ENCODE measurements at regions not wholly inside any gene's neighbourhood (a gene's known extent, or its start where the extent isn't known, plus 50 kb on each side); places are given as distances from the start of the nearest gene placed in this dataset.
A peak's percentile ranks its signal among the peaks of the same experiment; 100 is the strongest.
"Not testable (repeated sequence)": the region's sequence is repeated elsewhere in the genome, so short reads cannot be mapped to it uniquely, and the experiment has no call there.

DNA sequence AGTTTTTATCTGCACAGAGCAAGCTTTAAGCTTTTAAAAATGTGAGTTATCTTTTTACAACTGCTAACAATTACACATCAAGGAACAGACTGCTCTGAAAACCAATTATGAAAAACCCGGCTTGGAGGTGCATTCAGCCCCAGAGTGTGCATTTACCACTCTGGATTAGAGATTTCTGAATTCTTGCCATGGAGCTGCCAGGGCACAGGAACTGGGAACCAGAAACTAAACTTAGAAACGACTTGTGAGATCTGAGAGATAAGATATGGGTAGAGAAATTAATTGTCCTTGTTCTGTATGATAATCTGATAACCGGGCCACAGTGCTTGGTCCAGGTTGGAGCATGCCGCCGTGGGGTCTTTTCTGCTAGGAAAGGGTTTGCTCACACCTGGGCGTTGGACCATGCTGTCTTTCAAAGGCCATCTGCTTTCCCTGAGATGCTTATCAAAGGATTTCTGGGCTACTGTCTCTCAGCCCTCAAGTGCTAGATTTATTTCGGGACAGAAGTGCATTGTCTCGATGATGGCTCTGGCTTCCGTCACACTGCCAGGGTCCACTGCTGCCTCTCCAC, 210.0 kb downstream of the MAF start:
- intact Hi-C loops (cut with DNase I), result no loop called here
- peak; percentile 54 for DNase-seq (ENCODE audit: low spot score)

DNA sequence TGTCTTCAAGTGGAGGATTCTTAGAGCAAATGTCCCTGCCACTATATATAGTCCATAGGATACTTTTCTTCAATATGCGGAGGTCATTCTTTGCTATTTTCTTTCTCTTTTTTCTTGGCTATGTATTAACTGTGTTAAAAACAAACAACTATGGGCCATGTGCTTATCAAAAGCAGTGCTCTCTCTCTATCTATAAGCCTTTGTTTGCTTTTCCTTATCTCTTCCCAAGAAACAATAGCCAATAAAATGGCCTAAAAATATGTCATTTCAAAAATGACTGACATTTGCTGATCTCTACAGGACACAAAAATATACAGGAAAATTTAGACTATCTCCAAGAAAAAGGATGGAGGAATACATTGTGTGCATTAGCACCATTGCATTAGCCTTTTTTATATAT, 212.1 kb downstream of the MAF start:
- DNase-seq (ENCODE audit: low spot score), result no peak
- intact Hi-C loops (cut with DNase I), result no loop called here

DNA sequence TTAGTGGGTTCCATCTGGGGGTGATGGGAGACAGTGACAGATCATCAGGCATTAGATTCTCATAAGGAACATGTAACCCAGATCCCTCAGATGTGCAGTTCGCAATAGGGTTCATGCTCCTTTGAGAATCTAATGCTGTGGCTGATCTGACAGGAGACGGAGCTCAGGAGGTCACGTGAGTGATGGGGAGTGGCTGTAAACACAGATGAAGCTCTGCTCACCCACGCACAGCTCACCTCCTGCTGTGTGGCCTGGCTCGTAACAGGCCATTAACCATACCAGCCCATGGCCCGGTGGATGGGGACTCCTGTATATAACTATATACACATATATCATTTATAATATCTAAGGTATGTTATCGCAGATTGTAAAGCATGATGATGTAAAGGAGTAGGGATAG, 214.2 kb downstream of the MAF start:
- intact Hi-C loops (cut with DNase I), result no loop called here
- DNase-seq (ENCODE audit: low spot score), result no peak

DNA sequence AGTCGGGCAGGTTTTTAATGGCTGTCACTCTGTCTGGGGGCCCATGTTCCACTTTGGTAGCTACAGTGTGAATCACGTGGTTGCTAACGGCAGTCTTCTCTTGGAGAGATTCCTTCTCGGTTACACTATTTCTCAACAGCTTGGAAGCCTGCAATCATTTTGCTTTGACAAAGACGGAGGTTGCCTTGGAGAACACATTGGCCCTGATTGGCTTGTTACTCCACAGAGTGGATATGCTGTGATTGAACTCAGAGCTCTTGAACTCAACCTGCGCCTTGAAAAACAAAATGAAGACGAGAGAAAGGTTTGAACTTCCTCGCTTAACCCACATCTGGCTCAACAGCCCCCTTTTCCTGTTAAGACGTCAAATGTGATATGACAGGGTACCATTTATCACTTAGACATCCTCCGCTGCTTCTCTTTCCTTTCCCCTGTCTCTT, 218.9 kb downstream of the MAF start:
- no peak for DNase-seq (ENCODE audit: low spot score)
- intact Hi-C loops (cut with DNase I), result no loop called here

DNA sequence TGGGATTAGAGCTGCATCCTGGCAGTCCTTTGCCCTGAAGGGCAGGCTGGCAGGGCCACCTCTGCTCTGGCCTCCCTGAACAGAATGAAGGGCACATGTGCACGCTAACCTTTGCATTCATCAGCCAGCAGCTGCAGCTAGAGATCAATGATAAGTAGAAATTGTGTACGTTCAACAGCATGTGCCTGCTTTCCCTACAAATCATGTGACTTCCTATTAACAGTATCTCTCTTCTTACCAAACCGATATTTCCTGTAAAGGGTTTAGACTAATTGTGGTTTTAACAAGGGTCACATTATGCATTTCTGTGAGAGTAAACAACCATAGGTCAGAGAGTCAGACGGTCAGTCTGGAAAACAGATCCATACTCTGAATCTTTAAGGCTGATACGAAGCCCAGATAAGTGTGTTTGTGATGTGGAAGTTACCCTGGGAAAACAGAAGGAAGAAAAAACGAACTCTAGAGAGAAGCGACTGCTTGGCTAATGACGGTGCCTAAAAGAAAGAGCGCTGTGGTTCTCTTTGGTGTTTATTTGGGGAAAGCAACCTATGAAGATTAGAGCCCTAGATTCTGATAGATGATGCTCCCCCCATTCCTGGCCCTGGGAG, 219.4 kb downstream of the MAF start:
- DNase-seq (ENCODE audit: low spot score), result no peak
- intact Hi-C loops (cut with DNase I), result no loop called here

DNA sequence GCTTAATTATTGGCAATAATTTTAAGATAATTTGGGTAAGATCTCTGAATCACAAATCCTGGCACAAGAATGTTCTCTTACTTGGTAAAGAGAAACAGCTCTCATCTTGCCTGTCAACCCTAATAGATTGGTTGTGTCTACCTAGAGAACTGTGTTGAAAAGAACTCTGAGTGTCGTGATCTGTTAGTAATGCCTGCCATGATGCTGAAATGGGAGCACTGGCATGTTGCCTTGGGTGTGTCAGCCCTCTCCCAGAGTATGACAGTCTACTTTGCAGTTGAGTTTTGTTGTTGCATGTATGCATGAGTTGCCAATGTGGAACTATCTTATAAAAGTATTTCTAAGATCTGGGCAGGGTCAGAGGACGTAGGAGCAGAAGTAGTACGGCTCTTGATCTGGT, 221.4 kb downstream of the MAF start:
- no peak for DNase-seq (ENCODE audit: low spot score)
- intact Hi-C loops (cut with DNase I), result no loop called here

DNA sequence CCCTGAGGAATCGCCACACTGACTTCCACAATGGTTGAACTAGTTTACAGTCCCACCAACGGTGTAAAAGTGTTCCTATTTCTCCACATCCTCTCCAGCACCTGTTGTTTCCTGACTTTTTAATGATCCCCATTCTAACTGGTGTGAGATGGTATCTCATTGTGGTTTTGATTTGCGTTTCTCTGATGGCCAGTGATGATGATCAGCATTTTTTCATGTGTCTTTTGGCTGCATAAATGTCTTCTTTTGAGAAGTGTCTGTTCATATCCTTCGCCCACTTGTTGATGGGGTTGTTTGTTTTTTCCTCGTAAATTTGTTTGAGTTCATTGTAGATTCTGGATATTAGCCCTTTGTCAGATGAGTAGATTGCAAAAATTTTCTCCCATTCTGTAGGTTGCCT, 223.5 kb downstream of the MAF start:
- intact Hi-C loops (cut with DNase I); DNase-seq (ENCODE audit: low spot score): not testable (repeated sequence)

DNA sequence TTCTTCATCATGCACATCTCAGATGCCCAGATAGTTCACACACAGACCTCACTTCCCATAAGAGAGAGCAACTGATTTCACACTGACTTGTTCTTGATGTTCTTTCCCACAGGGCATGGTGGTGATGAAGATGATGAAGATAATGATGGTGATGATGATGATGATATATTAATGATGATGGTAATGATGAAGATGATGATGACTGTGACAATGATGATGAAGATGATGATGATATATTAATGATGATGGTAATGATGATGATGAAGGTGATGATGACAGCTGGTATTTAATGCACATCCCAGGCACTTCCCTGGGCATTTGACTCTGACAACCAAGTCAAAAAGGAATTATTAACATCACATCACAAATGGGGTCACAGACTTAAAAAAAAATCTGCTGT, 225.2 kb downstream of the MAF start:
- intact Hi-C loops (cut with DNase I), result no loop called here
- DNase-seq (ENCODE audit: low spot score), result no peak

DNA sequence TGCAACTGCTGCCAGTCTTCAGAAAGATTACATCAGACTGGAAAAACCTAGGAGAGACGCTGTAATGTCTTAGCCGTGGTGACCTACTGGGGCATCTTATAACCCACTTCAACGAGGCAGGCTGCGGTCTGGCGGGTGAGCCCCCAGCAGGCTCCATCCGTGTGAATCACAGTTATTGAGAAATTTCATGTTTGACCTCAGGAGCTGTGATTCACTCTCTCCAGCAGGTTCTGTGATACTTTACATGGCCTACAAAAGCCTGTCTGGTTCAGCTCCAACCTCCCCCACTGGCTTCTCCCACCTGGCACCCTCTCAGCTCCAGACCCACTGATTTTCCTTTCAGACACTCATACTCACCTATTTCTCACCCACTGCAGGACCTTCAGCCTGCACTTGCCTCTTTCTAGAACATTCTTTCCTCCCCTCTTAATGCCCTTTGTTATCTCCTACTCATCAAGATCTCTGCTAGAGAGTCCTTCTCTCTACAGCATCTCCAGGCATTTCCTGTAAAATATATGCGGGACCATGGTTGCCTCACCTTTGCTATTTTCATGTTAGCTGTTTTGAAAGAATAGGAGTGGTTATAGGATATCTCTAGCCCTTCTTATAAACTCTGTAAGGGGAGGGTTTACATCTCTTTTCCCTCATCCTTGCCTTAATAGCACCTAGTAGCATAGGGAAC, 227.9 kb downstream of the MAF start:
- intact Hi-C loops (cut with DNase I), result no loop called here
- no peak for DNase-seq (ENCODE audit: low spot score)

DNA sequence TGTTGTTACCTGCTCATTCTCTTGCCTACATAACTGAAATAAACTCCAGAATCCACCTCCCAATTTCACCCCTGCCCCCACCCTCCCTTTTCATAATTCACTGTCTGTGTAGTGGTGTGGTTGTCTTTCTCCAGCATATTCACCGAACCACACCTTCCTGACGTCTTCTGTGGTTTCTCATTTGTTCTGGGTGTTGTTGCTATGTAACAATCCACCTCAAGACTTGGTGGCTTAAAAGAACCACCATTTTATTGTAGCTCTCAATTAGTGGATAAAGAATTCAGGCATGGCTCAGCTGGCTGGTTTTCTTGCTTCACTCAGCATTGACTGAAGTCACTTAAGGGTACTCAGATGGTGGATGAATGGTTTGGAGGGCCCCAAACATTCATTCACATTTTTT, 229.8 kb downstream of the MAF start:
- DNase-seq (ENCODE audit: low spot score), result no peak
- intact Hi-C loops (cut with DNase I), result no loop called here

DNA sequence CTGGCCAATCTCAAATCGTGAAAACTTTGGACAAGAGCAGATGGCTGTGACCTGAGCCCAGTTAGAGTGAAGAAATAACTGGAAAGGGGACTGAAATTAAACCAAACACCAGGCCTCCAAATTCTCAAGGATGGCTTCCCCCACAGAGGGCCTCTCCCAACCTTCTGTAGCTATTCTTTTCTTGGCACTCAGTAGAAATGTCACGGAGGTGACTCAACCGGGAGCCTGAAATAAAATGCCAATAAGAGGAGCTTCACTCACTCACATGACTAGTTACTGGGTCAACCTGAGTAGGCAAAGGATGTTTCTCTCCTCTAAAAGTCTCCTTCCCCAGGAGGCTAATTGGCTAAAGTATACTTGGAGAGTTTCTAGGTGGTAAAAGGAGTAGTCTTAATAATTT, 230.7 kb downstream of the MAF start:
- intact Hi-C loops (cut with DNase I), result no loop called here
- DNase-seq (ENCODE audit: low spot score), result no peak

DNA sequence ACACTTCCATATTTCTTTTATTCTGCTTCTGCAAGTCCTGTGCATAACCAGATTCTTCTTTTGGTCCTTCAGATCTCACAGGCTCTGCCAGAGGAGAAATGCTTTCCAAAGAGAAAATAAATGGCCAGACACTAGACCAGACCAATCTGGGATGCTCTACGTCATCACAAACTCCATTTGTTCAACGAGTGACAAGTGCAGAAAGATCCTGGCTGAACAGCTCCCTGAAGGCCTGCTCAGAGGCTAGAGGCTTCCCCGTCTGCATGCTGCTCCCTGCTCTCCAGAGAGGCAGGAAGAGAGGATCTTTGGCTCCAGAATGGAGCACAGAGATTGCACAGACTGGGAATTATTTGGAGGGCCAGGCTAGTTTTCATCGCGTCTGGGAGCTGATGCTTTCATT, 232.7 kb downstream of the MAF start:
- intact Hi-C loops (cut with DNase I), result no loop called here
- DNase-seq (ENCODE audit: low spot score), result no peak

DNA sequence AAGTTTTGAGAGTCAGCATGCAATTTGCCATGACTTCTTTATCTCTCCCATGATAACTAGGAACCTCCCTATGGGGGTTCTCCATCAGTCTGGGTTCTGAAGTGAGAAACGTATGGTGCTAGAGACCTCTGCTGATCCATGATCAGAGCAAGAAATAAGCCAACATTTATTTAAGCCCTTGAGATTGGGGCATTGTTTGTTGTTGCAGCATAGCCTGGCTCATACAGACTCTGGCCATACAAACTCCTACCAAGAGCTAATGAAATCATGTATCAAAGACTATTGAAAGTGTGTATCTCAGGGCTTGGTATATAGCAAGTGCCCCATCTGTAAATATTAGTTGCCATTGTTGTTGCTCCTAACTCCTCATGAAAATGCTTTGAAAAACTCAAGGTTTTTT, 233.9 kb downstream of the MAF start:
- DNase-seq (ENCODE audit: low spot score), result no peak
- intact Hi-C loops (cut with DNase I), result no loop called here

DNA sequence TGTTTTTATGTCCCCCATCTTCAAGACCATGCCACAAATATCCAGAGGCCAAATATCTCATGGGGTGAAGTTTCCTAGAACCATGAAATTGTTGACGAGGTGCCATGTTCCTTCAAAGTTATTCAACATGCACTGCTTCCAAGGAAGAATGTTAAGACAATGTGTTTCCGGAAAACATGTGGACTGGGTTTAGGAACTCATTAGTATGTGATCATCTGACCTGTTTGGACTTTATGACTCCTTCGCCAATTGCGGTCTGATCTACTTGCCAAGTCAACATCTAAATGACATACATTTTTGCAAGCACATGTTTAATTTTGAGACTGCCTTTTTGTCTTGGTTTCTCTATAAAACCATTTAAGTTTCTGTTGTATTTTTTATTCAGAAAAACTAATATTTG, 234.8 kb downstream of the MAF start:
- intact Hi-C loops (cut with DNase I), result no loop called here
- no peak for DNase-seq (ENCODE audit: low spot score)

DNA sequence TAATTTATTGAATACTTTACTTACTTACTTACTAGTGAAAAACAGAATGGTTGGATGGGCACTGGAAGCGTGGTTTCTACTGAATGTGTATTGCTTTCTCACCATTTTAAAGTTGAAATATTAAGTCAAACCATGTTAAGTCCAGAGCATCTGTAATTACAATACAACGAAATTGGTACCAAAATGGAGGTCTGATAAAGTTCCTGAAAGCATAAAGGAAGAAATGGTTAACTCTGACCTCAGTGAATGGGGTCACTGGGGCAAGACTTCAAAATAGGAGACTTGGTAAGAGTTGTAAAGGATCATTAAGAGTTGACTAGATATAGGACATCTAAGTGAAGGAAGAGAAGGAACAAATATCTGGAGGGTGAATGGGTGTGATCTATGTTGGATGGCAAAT, 237.1 kb downstream of the MAF start:
- DNase-seq (ENCODE audit: low spot score), result no peak
- intact Hi-C loops (cut with DNase I), result no loop called here

DNA sequence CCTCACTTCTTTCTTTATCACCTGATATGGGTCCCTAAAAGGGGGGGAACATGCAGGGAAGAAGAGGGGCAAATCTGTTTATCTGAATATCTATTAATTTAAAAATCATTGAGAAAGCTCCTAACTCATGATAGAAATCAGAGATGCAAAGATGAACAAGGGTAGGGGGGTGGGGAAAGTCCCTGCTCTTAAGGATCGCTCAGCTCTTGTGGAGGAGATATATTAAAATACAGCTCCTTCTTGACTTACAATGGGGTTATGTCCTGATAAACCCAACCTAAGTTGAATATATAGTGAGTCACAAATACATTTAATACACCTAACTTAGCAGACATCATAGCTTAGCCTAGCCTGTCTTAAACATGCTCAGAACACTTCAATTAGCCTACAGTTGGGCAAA, 237.5 kb downstream of the MAF start:
- no peak for DNase-seq (ENCODE audit: low spot score)
- intact Hi-C loops (cut with DNase I), result no loop called here

DNA sequence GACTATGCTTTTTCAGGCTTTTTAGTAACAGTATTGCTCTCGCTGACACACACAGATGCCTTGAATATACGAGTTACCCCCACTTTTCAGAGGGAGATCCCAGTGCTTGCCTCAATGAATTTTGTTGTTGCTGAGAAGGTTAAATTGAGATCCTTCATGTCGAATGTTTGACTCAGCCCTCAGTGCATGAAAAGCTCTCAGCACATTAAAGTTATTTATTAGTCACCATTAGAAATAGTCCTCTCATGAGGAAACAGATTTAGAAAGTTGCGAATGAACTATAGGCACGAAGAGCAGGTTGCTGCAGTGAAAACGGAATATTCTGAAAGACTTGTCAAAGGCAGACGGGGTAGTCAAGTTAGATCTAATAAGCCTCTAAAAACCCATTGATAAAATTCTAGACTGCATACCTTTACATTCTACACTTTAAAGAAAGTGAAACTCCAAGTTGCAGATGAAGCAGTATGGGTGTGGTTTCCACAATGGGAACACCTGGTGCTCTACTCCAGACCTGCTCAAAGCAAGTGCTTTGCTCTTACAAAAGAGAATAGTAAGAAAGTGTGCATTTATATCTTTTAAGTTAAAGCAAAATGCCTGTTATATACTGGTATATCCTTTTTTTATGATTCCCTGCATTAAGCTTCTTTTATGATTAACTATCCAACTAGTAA, 238.1 kb downstream of the MAF start:
- no peak for DNase-seq (ENCODE audit: low spot score)
- intact Hi-C loops (cut with DNase I), result no loop called here

DNA sequence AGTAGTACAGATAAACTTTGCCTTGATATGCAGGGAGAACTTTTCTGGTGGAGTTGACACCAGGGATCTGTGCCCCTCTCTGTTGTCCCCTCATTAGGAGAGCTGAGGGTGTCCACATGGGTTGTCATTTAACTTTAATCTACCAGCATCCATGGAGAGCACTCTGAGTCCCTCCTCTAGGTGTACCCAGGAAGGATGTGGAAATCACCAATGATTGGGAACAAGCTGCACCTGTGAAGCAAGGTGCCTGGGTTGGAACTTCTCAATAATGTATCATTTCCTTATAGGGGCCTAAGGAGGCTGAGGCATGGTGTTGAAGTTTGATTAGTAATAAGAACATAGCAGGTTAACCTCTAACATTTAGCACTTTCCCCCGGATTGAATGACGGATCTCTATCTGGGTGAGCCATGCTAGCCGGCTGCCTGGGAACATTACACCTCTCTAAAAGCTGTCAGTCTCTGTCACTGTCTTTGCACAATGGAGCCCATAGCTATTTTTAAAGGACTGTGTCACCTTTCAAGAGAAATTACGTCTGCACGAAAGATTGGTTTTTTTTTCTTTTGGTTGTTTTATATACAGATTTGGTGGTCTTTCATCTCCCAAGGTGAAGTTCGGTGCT, 239.3 kb downstream of the MAF start:
- intact Hi-C loops (cut with DNase I), result no loop called here

DNA sequence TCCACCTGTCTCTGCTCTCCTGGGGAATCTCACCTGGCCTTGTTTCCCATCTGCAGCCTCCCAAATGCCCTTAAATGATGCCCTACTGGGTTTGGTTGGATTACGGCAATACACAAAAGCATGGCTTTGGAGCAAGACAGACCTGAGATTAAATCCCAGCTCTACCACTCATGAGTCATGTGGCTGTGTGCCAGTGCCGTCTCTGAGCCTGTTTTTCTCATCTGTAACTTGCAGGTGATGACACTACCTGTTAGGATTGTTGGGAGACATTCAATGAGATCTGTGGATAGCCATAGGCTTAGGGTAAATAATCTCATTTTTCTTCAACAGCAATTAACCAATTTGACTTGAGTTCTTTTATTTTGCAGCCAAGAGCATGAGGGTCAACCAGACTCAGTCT, 240.3 kb downstream of the MAF start:
- intact Hi-C loops (cut with DNase I), result no loop called here
- DNase-seq (ENCODE audit: low spot score), result no peak

More for the DNA sequence above, 239.3 kb downstream of the MAF start:
- no peak for DNase-seq (ENCODE audit: low spot score)

DNA sequence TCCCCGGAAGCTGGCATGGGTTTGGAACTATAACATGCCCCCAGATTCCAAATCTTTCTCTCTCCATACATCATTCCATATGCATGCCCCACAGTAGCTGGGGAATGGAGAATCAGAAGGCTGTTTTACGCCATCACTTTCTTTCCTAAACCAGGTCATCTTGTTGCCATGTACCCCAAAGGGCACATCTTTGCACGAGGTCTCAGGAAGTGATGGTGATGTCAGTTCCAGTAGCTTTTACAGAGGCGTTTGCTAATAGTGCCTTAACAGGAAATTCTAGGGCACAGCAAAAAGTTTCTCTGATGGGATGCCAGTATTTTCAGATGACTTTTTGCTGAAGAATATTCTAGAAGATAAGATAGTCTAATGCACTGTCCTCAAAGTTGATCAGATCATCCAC, 241.5 kb downstream of the MAF start:
- DNase-seq (ENCODE audit: low spot score), result no peak
- intact Hi-C loops (cut with DNase I), result no loop called here

DNA sequence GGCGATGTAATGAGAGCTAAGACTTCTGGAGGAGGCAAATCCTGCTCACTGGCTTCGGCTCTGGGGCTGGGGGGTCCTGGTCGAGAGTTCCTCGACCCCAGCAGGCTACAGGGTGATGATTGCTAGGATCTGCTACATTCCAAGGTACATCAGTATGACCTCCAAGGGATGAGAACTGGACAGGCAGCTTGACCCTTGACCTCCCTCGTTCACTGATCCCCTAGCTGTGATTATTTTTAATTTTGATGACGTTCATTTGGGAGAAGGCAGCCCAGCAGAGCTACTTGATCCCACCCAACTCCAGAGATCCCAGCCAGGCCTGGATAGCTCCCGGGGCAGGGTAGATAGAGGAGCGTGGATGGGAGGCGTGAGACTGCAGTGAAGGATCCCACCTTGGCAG, 242.3 kb downstream of the MAF start:
- DNase-seq (ENCODE audit: low spot score), result no peak
- intact Hi-C loops (cut with DNase I), result no loop called here
